Ishikawa (cell line): ENCODE measurements at regions not wholly inside any gene's neighbourhood (a gene's known extent, or its start where the extent isn't known, plus 50 kb on each side); places are given as distances from the start of the nearest gene placed in this dataset.

Experiments
- CEBPB ChIP-seq: IDR thresholded peaks from 2 replicates; pipeline ENCODE4 v1.6.1; 2012
- CREB1 ChIP-seq: IDR thresholded peaks from 2 replicates; pipeline ENCODE4 v1.6.1; 2012; ENCODE audit warnings: low read depth
- EGR1 ChIP-seq: IDR thresholded peaks from 2 replicates; pipeline ENCODE4 v1.6.1; 2012
- EP300 ChIP-seq: IDR thresholded peaks from 2 replicates; pipeline ENCODE4 v1.6.1; 2012; ENCODE audit warnings: borderline replicate concordance
- FOXM1 ChIP-seq: IDR thresholded peaks from 2 replicates; pipeline ENCODE4 v1.6.1; 2012; ENCODE audit warnings: low read depth, borderline replicate concordance
- MAX ChIP-seq: IDR thresholded peaks from 2 replicates; pipeline ENCODE4 v1.6.1; 2012
- NFIC ChIP-seq: IDR thresholded peaks from 2 replicates; pipeline ENCODE4 v1.6.1; 2012
- RAD21 ChIP-seq: IDR thresholded peaks from 2 replicates; pipeline ENCODE4 v1.6.1; 2012; ENCODE audit warnings: low read depth
- REST ChIP-seq: IDR thresholded peaks from 2 replicates; pipeline ENCODE4 v1.6.1; 2012; ENCODE audit warnings: low read depth, mild to moderate bottlenecking
- TAF1 ChIP-seq: IDR thresholded peaks from 2 replicates; pipeline ENCODE4 v1.6.1; 2012; ENCODE audit warnings: low read depth, mild to moderate bottlenecking
- TCF12 ChIP-seq: IDR thresholded peaks from 2 replicates; pipeline ENCODE4 v1.6.1; 2012; ENCODE audit warnings: low read depth
- TEAD4 ChIP-seq: IDR thresholded peaks from 2 replicates; pipeline ENCODE4 v1.6.1; 2012
- USF1 ChIP-seq: IDR thresholded peaks from 2 replicates; pipeline ENCODE4 v1.6.1; 2012
- YY1 ChIP-seq: IDR thresholded peaks from 2 replicates; pipeline ENCODE4 v1.6.1; 2012; ENCODE audit warnings: low read depth

- TF ChIP-seq CEBPB (no peak), RAD21 (no peak), TCF12 (no peak), EP300 (no peak), REST (no peak), TEAD4 (no peak), TAF1 (no peak), YY1 (no peak), CREB1 (no peak), NFIC (no peak), EGR1 (no peak), MAX (no peak), FOXM1 (no peak), USF1 (no peak)
These were observed 301.9 kb downstream of the RAP2B start for GRCh38 chr3:153463895-153464294.
